HL-60 (cell line): ENCODE measurements at regions not wholly inside any gene's neighbourhood (a gene's known extent, or its start where the extent isn't known, plus 50 kb on each side); places are given as distances from the start of the nearest gene placed in this dataset.

Experiments
- CTCF ChIP-seq: IDR thresholded peaks from one replicate; pipeline ENCODE4 v1.5.1; 2011; ENCODE audit warnings: low read length, control low read depth, inconsistent platforms; ENCODE audit not compliant: insufficient read depth
- GABPA ChIP-seq: IDR thresholded peaks from 2 replicates; pipeline ENCODE4 v1.6.1; 2012; ENCODE audit warnings: low read depth
- POLR2AphosphoS5 ChIP-seq: IDR thresholded peaks from 2 replicates; pipeline ENCODE4 v1.6.1; 2012; ENCODE audit warnings: low read depth
- REST ChIP-seq: IDR thresholded peaks from 2 replicates; pipeline ENCODE4 v1.6.1; 2012; ENCODE audit warnings: low read depth; ENCODE audit not compliant: insufficient replicate concordance
- SPI1 ChIP-seq: IDR thresholded peaks from 2 replicates; pipeline ENCODE4 v1.6.1; 2012; ENCODE audit warnings: low read depth, mild to moderate bottlenecking, borderline replicate concordance

GRCh38 chr9:108003526-108003925 is 514.0 kb upstream of the KLF4 start:
- no peak for TF ChIP-seq CTCF
- TF ChIP-seq POLR2AphosphoS5 = no peak
- no peak for TF ChIP-seq REST
- no peak for TF ChIP-seq GABPA
- no peak for TF ChIP-seq SPI1
